HL-60 (cell line): ENCODE measurements at regions not wholly inside any gene's neighbourhood (a gene's known extent, or its start where the extent isn't known, plus 50 kb on each side); places are given as distances from the start of the nearest gene placed in this dataset.

Experiments
- POLR2AphosphoS5 ChIP-seq: IDR thresholded peaks from 2 replicates; pipeline ENCODE4 v1.6.1; 2012; ENCODE audit warnings: low read depth
- SPI1 ChIP-seq: IDR thresholded peaks from 2 replicates; pipeline ENCODE4 v1.6.1; 2012; ENCODE audit warnings: low read depth, mild to moderate bottlenecking, borderline replicate concordance
- TF ChIP-seq, protein P1 (sequence below): IDR thresholded peaks from one replicate; pipeline ENCODE4 v1.5.1; 2011; ENCODE audit warnings: low read length, control low read depth, inconsistent platforms; ENCODE audit not compliant: insufficient read depth
- TF ChIP-seq, protein P2 (sequence below): IDR thresholded peaks from 2 replicates; pipeline ENCODE4 v1.6.1; 2012; ENCODE audit warnings: low read depth; ENCODE audit not compliant: insufficient replicate concordance

- TF ChIP-seq, protein P1, sequence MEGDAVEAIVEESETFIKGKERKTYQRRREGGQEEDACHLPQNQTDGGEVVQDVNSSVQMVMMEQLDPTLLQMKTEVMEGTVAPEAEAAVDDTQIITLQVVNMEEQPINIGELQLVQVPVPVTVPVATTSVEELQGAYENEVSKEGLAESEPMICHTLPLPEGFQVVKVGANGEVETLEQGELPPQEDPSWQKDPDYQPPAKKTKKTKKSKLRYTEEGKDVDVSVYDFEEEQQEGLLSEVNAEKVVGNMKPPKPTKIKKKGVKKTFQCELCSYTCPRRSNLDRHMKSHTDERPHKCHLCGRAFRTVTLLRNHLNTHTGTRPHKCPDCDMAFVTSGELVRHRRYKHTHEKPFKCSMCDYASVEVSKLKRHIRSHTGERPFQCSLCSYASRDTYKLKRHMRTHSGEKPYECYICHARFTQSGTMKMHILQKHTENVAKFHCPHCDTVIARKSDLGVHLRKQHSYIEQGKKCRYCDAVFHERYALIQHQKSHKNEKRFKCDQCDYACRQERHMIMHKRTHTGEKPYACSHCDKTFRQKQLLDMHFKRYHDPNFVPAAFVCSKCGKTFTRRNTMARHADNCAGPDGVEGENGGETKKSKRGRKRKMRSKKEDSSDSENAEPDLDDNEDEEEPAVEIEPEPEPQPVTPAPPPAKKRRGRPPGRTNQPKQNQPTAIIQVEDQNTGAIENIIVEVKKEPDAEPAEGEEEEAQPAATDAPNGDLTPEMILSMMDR, result no peak
- TF ChIP-seq, protein P2, sequence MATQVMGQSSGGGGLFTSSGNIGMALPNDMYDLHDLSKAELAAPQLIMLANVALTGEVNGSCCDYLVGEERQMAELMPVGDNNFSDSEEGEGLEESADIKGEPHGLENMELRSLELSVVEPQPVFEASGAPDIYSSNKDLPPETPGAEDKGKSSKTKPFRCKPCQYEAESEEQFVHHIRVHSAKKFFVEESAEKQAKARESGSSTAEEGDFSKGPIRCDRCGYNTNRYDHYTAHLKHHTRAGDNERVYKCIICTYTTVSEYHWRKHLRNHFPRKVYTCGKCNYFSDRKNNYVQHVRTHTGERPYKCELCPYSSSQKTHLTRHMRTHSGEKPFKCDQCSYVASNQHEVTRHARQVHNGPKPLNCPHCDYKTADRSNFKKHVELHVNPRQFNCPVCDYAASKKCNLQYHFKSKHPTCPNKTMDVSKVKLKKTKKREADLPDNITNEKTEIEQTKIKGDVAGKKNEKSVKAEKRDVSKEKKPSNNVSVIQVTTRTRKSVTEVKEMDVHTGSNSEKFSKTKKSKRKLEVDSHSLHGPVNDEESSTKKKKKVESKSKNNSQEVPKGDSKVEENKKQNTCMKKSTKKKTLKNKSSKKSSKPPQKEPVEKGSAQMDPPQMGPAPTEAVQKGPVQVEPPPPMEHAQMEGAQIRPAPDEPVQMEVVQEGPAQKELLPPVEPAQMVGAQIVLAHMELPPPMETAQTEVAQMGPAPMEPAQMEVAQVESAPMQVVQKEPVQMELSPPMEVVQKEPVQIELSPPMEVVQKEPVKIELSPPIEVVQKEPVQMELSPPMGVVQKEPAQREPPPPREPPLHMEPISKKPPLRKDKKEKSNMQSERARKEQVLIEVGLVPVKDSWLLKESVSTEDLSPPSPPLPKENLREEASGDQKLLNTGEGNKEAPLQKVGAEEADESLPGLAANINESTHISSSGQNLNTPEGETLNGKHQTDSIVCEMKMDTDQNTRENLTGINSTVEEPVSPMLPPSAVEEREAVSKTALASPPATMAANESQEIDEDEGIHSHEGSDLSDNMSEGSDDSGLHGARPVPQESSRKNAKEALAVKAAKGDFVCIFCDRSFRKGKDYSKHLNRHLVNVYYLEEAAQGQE, result no peak
- TF ChIP-seq POLR2AphosphoS5 (no peak), SPI1 (no peak)
Measured at GRCh38 chr10:106495931-106496330, 668.6 kb downstream of the SORCS1 start.
